SK-N-SH (cell line): ENCODE measurements at regions not wholly inside any gene's neighbourhood (a gene's known extent, or its start where the extent isn't known, plus 50 kb on each side); places are given as distances from the start of the nearest gene placed in this dataset.

ENCODE experiments used
- CTCF ChIA-PET: fragments of 300-600, 350-600 bp; formaldehyde crosslinking; extraction: SDS; loops from one replicate; lab custom pipeline; 2021; lab: Yijun Ruan, JAX
- POLR2A ChIA-PET: fragments of 350-600 bp; sonication (Branson Sonifier 250); formaldehyde crosslinking; extraction: SDS; loops from one replicate; lab custom pipeline; 2020; ENCODE audit warnings: antibody characterized with exemption, inconsistent platforms; lab: Yijun Ruan, JAX
- DNase-seq: peaks from one replicate; pipeline ENCODE4 v3.0.0; 2012
- H2AFZ ChIP-seq: fragments of 200-600 bp; sonication (generic); 2 replicates; pipeline ENCODE4 v1.8.1; 2016; ENCODE audit warnings: antibody characterized with exemption, mild to moderate bottlenecking, low read depth
- H3F3A ChIP-seq: fragments of 200-600 bp; sonication (generic); replicated peaks from 2 replicates; pipeline ENCODE3; 2016; ENCODE audit warnings: antibody characterized with exemption, mild to moderate bottlenecking; ENCODE audit not compliant: insufficient read depth
- H3K27ac ChIP-seq, 2 experiments: fragments of 200-500 bp in 1 of 2; fragments of 200-600 bp in 1 of 2; sonication (Bioruptor generic) in 1 of 2; sonication (generic), shearing (Covaris generic) in 1 of 2; 2 replicates each; pipeline versions ENCODE4 v1.5.1 to v1.6.1; 2014 to 2016; ENCODE audit warnings: low read depth in 2 of 2, inconsistent platforms in 1 of 2, low read length in 1 of 2, mild to moderate bottlenecking in 1 of 2, mixed read lengths in 1 of 2
- H3K27me3 ChIP-seq: fragments of 200-600 bp; sonication (generic), shearing (Covaris generic); 2 replicates; pipeline ENCODE4 v1.6.1; 2016; ENCODE audit warnings: mixed run types; ENCODE audit not compliant: insufficient read depth
- H3K36me3 ChIP-seq, 2 experiments: fragments of 200-500 bp in 1 of 2; fragments of 200-600 bp in 1 of 2; sonication (Bioruptor generic) in 1 of 2; sonication (generic) in 1 of 2; replicated peaks in 1 of 2; 2 replicates each; pipeline versions ENCODE3 to v1.5.1; 2014 to 2016; ENCODE audit warnings: low read length in 1 of 2, mild to moderate bottlenecking in 1 of 2; ENCODE audit not compliant: insufficient read depth in 2 of 2, control insufficient read depth in 1 of 2
- H3K4me1 ChIP-seq, 2 experiments: fragments of 200-500 bp in 1 of 2; fragments of 200-600 bp in 1 of 2; sonication (Bioruptor generic) in 1 of 2; sonication (generic), shearing (Covaris generic) in 1 of 2; 2 replicates each; pipeline versions ENCODE4 v1.5.1 to v1.6.1; 2014 to 2016; ENCODE audit warnings: low read depth in 1 of 2, low read length in 1 of 2, mixed run types in 1 of 2; ENCODE audit not compliant: insufficient read depth in 2 of 2, control insufficient read depth in 1 of 2
- H3K4me2 ChIP-seq: fragments of 200-600 bp; sonication (generic), shearing (Covaris generic); 2 replicates; pipeline ENCODE4 v1.6.1; 2017; ENCODE audit warnings: mixed run types
- H3K4me3 ChIP-seq, 2 experiments: fragments of 200-500 bp in 1 of 2; fragments of 200-600 bp in 1 of 2; sonication (Bioruptor generic) in 1 of 2; sonication (generic), shearing (Covaris generic) in 1 of 2; 2 replicates each; pipeline versions ENCODE4 v1.5.1 to v1.8.1; 2014 to 2016; ENCODE audit warnings: low read depth in 2 of 2, inconsistent platforms in 1 of 2, low read length in 1 of 2, mild to moderate bottlenecking in 1 of 2, mixed read lengths in 1 of 2, moderate library complexity in 1 of 2
- H3K79me2 ChIP-seq: fragments of 200-600 bp; sonication (generic); 2 replicates; pipeline ENCODE4 v1.8.1; 2017; ENCODE audit warnings: mild to moderate bottlenecking; ENCODE audit not compliant: insufficient read depth
- H3K9ac ChIP-seq: fragments of 200-600 bp; sonication (generic); 2 replicates; pipeline ENCODE4 v1.6.1; 2017; ENCODE audit warnings: mixed run types
- H3K9me2 ChIP-seq: fragments of 200-600 bp; sonication (generic); 2 replicates; pipeline ENCODE4 v1.6.1; 2017; ENCODE audit warnings: mixed run types
- H3K9me3 ChIP-seq: fragments of 200-600 bp; sonication (generic); 2 replicates; pipeline ENCODE4 v1.6.1; 2017; ENCODE audit warnings: mixed run types, mild to moderate bottlenecking, moderate library complexity
- H4K20me1 ChIP-seq: fragments of 200-600 bp; sonication (generic); 2 replicates; pipeline ENCODE4 v1.6.1; 2017; ENCODE audit warnings: mild to moderate bottlenecking, mixed run types; ENCODE audit not compliant: insufficient read depth
- FOXM1 ChIP-seq: IDR thresholded peaks from 2 replicates; pipeline ENCODE4 v1.4.0; 2012; ENCODE audit warnings: low read depth, mild to moderate bottlenecking
- GATA2 ChIP-seq: sonication (generic); formaldehyde crosslinking; IDR thresholded peaks from 2 replicates; pipeline ENCODE4 v1.5.0; 2020; ENCODE audit warnings: mild to moderate bottlenecking, missing genetic modification reagents
- NFIC ChIP-seq: IDR thresholded peaks from 2 replicates; pipeline ENCODE4 v1.4.0; 2012; ENCODE audit warnings: borderline replicate concordance
- TAF1 ChIP-seq: IDR thresholded peaks from 2 replicates; pipeline ENCODE4 v1.6.1; 2012; ENCODE audit warnings: low read depth, mild to moderate bottlenecking, low read length, moderate library complexity, borderline replicate concordance
- WGBS: methylation state at CpG from one replicate; pipeline ENCODE4 v1.1.6; 2017; ENCODE audit warnings: low lambda C conversion rate; 5-methylcytosine and 5-hydroxymethylcytosine counted together
- TF ChIP-seq, protein P1 (sequence below): fragments of 150-350 bp; IDR thresholded peaks from 2 replicates; pipeline ENCODE4 v1.6.1; 2016; ENCODE audit warnings: mild to moderate bottlenecking, low read depth, low read length
- TF ChIP-seq, protein P2 (sequence below): fragments of 200-600 bp; sonication (generic); IDR thresholded peaks from 2 replicates; pipeline ENCODE4 v1.6.1; 2017; ENCODE audit warnings: antibody characterized with exemption, mild to moderate bottlenecking, moderate library complexity
- TF ChIP-seq, protein P3 (sequence below): IDR thresholded peaks from 2 replicates; pipeline ENCODE4 v1.4.0; 2012; ENCODE audit warnings: low read depth, borderline replicate concordance
- TF ChIP-seq, protein P4 (sequence below): IDR thresholded peaks from 2 replicates; pipeline ENCODE4 v1.6.1; 2012; ENCODE audit warnings: mild to moderate bottlenecking, low read depth, low read length, moderate library complexity

DNA sequence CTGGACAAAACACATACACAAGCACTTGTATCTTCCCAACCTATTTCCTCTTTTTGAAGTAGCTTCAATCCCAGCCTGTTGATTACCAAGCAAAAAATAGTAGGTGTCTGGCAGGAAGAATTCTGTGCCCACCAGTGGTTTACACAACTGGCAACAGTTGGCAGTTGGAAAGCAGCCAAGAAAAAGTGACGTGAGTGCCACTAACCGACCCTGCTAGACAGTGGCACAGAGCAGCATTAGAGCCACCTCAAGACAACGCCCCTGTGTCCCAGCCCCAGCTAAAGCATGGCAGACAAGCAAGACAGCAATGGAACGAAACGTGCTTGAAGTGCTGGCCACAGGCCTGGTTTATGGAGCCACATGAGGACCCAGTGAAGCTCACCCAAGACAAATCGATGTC lies 379.6 kb downstream of the FBXO15 start:
- WGBS, result 9% methylated on average over 5 of the region's 6 CpGs
- CTCF ChIA-PET, result no interaction called here
- DNase-seq, result no peak

DNA sequence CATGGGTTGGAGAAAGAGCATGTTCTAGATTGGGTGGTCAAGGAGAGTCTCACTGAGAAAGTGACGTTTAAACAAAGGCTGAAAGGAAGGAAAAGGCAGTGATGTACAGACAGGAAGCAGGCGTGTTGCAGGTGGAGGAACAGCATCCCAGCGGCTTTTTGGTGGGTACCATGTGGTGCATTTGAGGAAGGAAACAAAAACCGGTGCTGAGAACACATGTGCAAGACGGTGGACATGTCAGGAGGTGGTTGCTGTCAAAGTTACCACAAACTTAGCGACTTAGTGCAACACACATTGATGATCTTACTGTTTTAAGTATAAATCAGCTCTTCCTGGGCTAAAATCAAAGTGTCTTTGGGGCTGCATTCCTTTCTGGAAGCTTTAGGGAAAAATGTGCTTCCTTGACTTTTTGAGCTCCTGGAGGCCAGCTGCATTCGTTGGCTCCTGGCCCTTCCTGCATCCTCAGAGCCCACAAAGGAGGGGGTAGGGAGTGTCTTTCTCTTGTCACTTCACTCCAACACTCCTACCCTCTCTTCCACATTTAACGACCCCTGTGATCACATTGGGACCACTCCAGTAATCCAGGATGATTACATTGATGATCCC lies 380.6 kb downstream of the FBXO15 start:
- DNase-seq, result no peak
- H3K9ac ChIP-seq, result no peak overlapping the region
- H3K27ac ChIP-seq, result no peak overlapping the region
- no peaks in the 10 kb centered on the region for H3K9me2 ChIP-seq
- H2AFZ ChIP-seq, result no peak overlapping the region
- 12% methylated on average over 8 of the region's 8 CpGs for whole genome bisulfite sequencing
- POLR2A ChIA-PET, result no interaction called here
- H3K4me2 ChIP-seq, result no peak overlapping the region
- no peak overlapping the region for H3K4me3 ChIP-seq
- H3K36me3 ChIP-seq, result no peaks in the 10 kb centered on the region
- TF ChIP-seq GATA2 (no peak), NFIC (no peak), FOXM1 (no peak), TAF1 (no peak)
- TF ChIP-seq, protein P1, sequence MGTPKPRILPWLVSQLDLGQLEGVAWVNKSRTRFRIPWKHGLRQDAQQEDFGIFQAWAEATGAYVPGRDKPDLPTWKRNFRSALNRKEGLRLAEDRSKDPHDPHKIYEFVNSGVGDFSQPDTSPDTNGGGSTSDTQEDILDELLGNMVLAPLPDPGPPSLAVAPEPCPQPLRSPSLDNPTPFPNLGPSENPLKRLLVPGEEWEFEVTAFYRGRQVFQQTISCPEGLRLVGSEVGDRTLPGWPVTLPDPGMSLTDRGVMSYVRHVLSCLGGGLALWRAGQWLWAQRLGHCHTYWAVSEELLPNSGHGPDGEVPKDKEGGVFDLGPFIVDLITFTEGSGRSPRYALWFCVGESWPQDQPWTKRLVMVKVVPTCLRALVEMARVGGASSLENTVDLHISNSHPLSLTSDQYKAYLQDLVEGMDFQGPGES, result no peak
- TF ChIP-seq, all 33 proteins: peak for 0
- Histone ChIP-seq H3F3A (no peaks in the 10 kb centered on the region), H4K20me1 (no peaks in the 10 kb centered on the region), H3K4me1 (no peaks in the 10 kb centered on the region), H3K9me3 (no peaks in the 10 kb centered on the region), H3K27me3 (no peaks in the 10 kb centered on the region; the same call in 1 of the 2 replicates), H3K79me2 (no peaks in the 10 kb centered on the region)
- CTCF ChIA-PET, result no interaction called here

More for the DNA sequence above, 379.6 kb downstream of the FBXO15 start:
- Histone ChIP-seq H3K9me2 (no peaks in the 10 kb centered on the region), H3K36me3 (no peaks in the 10 kb centered on the region), H3K4me3 (no peak overlapping the region)
- TF ChIP-seq, protein P2, sequence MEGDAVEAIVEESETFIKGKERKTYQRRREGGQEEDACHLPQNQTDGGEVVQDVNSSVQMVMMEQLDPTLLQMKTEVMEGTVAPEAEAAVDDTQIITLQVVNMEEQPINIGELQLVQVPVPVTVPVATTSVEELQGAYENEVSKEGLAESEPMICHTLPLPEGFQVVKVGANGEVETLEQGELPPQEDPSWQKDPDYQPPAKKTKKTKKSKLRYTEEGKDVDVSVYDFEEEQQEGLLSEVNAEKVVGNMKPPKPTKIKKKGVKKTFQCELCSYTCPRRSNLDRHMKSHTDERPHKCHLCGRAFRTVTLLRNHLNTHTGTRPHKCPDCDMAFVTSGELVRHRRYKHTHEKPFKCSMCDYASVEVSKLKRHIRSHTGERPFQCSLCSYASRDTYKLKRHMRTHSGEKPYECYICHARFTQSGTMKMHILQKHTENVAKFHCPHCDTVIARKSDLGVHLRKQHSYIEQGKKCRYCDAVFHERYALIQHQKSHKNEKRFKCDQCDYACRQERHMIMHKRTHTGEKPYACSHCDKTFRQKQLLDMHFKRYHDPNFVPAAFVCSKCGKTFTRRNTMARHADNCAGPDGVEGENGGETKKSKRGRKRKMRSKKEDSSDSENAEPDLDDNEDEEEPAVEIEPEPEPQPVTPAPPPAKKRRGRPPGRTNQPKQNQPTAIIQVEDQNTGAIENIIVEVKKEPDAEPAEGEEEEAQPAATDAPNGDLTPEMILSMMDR, result no peak
- TF ChIP-seq, protein P3, sequence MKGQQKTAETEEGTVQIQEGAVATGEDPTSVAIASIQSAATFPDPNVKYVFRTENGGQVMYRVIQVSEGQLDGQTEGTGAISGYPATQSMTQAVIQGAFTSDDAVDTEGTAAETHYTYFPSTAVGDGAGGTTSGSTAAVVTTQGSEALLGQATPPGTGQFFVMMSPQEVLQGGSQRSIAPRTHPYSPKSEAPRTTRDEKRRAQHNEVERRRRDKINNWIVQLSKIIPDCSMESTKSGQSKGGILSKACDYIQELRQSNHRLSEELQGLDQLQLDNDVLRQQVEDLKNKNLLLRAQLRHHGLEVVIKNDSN, result no peak
- TF ChIP-seq, protein P4, sequence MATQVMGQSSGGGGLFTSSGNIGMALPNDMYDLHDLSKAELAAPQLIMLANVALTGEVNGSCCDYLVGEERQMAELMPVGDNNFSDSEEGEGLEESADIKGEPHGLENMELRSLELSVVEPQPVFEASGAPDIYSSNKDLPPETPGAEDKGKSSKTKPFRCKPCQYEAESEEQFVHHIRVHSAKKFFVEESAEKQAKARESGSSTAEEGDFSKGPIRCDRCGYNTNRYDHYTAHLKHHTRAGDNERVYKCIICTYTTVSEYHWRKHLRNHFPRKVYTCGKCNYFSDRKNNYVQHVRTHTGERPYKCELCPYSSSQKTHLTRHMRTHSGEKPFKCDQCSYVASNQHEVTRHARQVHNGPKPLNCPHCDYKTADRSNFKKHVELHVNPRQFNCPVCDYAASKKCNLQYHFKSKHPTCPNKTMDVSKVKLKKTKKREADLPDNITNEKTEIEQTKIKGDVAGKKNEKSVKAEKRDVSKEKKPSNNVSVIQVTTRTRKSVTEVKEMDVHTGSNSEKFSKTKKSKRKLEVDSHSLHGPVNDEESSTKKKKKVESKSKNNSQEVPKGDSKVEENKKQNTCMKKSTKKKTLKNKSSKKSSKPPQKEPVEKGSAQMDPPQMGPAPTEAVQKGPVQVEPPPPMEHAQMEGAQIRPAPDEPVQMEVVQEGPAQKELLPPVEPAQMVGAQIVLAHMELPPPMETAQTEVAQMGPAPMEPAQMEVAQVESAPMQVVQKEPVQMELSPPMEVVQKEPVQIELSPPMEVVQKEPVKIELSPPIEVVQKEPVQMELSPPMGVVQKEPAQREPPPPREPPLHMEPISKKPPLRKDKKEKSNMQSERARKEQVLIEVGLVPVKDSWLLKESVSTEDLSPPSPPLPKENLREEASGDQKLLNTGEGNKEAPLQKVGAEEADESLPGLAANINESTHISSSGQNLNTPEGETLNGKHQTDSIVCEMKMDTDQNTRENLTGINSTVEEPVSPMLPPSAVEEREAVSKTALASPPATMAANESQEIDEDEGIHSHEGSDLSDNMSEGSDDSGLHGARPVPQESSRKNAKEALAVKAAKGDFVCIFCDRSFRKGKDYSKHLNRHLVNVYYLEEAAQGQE, result no peak
- TF ChIP-seq, all 33 proteins: peak for 0
- Histone ChIP-seq H3K27me3 (peaks cover 3% of the 10 kb centered on the region; the same call in 1 of the 2 replicates), H3K4me1 (no peaks in the 10 kb centered on the region), H2AFZ (no peak overlapping the region), H3K9me3 (no peaks in the 10 kb centered on the region), H3K79me2 (no peaks in the 10 kb centered on the region), H3K27ac (no peak overlapping the region), H3K9ac (no peak overlapping the region), H3K4me2 (no peak overlapping the region), H3F3A (no peaks in the 10 kb centered on the region), H4K20me1 (no peaks in the 10 kb centered on the region)
- POLR2A ChIA-PET, result no interaction called here
